CD4-positive, alpha-beta memory T cell (primary cell): ENCODE measurements at regions not wholly inside any gene's neighbourhood (a gene's known extent, or its start where the extent isn't known, plus 50 kb on each side); places are given as distances from the start of the nearest gene placed in this dataset.

Experiments
- CTCF ChIA-PET: fragments of 350-600 bp; sonication (Branson Sonifier 250); formaldehyde crosslinking; loops from one replicate; lab custom pipeline; 2021; ENCODE audit warnings: inconsistent platforms; ENCODE audit not compliant: partially characterized antibody; lab: Charles Lee
- POLR2A ChIA-PET: fragments of 350-600 bp; sonication (Branson Sonifier 250); formaldehyde crosslinking; loops from one replicate; lab custom pipeline; 2021; ENCODE audit not compliant: partially characterized antibody; lab: Charles Lee
- DNase-seq, 5 donors: peaks; one replicate each; pipeline versions ENCODE4 v3.0.0 to v3.0.0-alpha.2; 2020 to 2022; ENCODE audit warnings: mixed read lengths in 1 of 5
- H3K27ac ChIP-seq: one replicate; pipeline ENCODE4 v1.7.0; 2013; ENCODE audit warnings: low read depth, low read length
- H3K27me3 ChIP-seq: 2 replicates; pipeline ENCODE4 v1.7.0; 2013; ENCODE audit warnings: mild to moderate bottlenecking, low read length, moderate library complexity; ENCODE audit not compliant: insufficient read depth
- H3K36me3 ChIP-seq: 2 replicates; pipeline ENCODE4 v1.7.0; 2013; ENCODE audit warnings: mild to moderate bottlenecking, low read length, moderate library complexity; ENCODE audit not compliant: insufficient read depth
- H3K4me1 ChIP-seq: 2 replicates; pipeline ENCODE4 v1.7.0; 2013; ENCODE audit warnings: mild to moderate bottlenecking, low read length, moderate library complexity; ENCODE audit not compliant: insufficient read depth
- H3K4me3 ChIP-seq, 2 donors: one replicate each; pipeline ENCODE4 v1.7.0; 2013; ENCODE audit warnings: low read length in 2 of 2, mild to moderate bottlenecking in 1 of 2
- H3K9me3 ChIP-seq, 2 donors: one replicate each; pipeline ENCODE4 v1.7.0; 2013; ENCODE audit warnings: low read length in 2 of 2, control low read depth in 1 of 2; ENCODE audit not compliant: control insufficient read depth in 1 of 2
- H3K27ac Mint-ChIP-seq, 7 donors: one replicate each; pipeline ENCODE4 v1.8.0; 2020 to 2021; ENCODE audit warnings: mixed read lengths in 7 of 7, mild to moderate bottlenecking in 6 of 7, inconsistent platforms in 3 of 7, moderate library complexity in 3 of 7
- H3K27me3 Mint-ChIP-seq, 2 donors: one replicate each; pipeline ENCODE4 v1.8.0; 2020 to 2021; ENCODE audit warnings: mixed read lengths in 2 of 2
- H3K36me3 Mint-ChIP-seq, 2 donors: one replicate each; pipeline ENCODE4 v1.8.0; 2020 to 2021; ENCODE audit warnings: mixed read lengths in 2 of 2, inconsistent platforms in 1 of 2, mild to moderate bottlenecking in 1 of 2
- H3K4me1 Mint-ChIP-seq, 4 donors: one replicate each; pipeline ENCODE4 v1.8.0; 2020 to 2021; ENCODE audit warnings: mixed read lengths in 4 of 4, mild to moderate bottlenecking in 1 of 4
- H3K4me3 Mint-ChIP-seq, 8 donors: one replicate each; pipeline ENCODE4 v1.8.0; 2020 to 2021; ENCODE audit warnings: mixed read lengths in 8 of 8, mild to moderate bottlenecking in 7 of 8, moderate library complexity in 6 of 8, inconsistent platforms in 3 of 8
- H3K9me3 Mint-ChIP-seq, 8 donors: one replicate each; pipeline ENCODE4 v1.8.0; 2020 to 2021; ENCODE audit warnings: mixed read lengths in 8 of 8, mild to moderate bottlenecking in 5 of 8, inconsistent platforms in 3 of 8, moderate library complexity in 1 of 8
- intact Hi-C: fragments of 100-400 bp; cut with micrococcal nuclease; formaldehyde crosslinking; loops from one replicate; pipeline ENCODE4 v1.15.1; 2023

GRCh38 chr3:101928890-101929289, 79.6 kb downstream of the NFKBIZ start:
- H3K4me3 ChIP-seq = no peak overlapping the region
- H3K27me3 ChIP-seq = no peaks in the 10 kb centered on the region
- peaks cover 17% of the 10 kb centered on the region for H3K4me1 ChIP-seq
- CTCF ChIA-PET = no interaction called here
- DNase-seq = no peak
- H3K36me3 ChIP-seq = no peaks in the 10 kb centered on the region
- Mint-ChIP-seq H3K36me3 (no peaks in the 10 kb centered on the region), H3K27ac (no peak overlapping the region), H3K4me1 (peaks cover 13 to 20% (median 14%) of the 10 kb centered on the region in 4 donors), H3K4me3 (no peak overlapping the region), H3K9me3 (no peaks in the 10 kb centered on the region), H3K27me3 (no peaks in the 10 kb centered on the region)
- H3K9me3 ChIP-seq = no peaks in the 10 kb centered on the region
- POLR2A ChIA-PET = no interaction called here
- H3K27ac ChIP-seq = no peak overlapping the region
- intact Hi-C loops = no loop called here

- Histone ChIP-seq H3K27me3 (no peaks in the 10 kb centered on the region), H3K36me3 (no peaks in the 10 kb centered on the region), H3K4me3 (no peak overlapping the region), H3K4me1 (peaks cover 10% of the 10 kb centered on the region), H3K27ac (no peak overlapping the region), H3K9me3 (no peaks in the 10 kb centered on the region)
- Mint-ChIP-seq H3K27ac (no peak overlapping the region), H3K27me3 (no peaks in the 10 kb centered on the region), H3K4me1 (peaks cover 9 to 12% (median 10%) of the 10 kb centered on the region in 4 donors), H3K4me3 (no peak overlapping the region), H3K36me3 (no peaks in the 10 kb centered on the region), H3K9me3 (no peaks in the 10 kb centered on the region)
- ChIA-PET POLR2A (no interaction called here), CTCF (no interaction called here)
- DNase-seq = no peak
- intact Hi-C loops = loop anchor here (10.0 kb wide), 1 partner anchor 356 kb away; the partner anchor contains the start of gene PCNP
These were observed 81.8 kb downstream of the NFKBIZ start for GRCh38 chr3:101931081-101931480.

- POLR2A ChIA-PET = interaction anchor here (1.1 kb wide), 1 partner anchor 83 kb away, joined by 3 read pairs; the partner anchor contains the start of gene NFKBIZ
- no peak for DNase-seq
- Histone ChIP-seq H3K9me3 (no peaks in the 10 kb centered on the region), H3K36me3 (no peaks in the 10 kb centered on the region), H3K4me3 (no peak overlapping the region), H3K4me1 (peaks cover 22% of the 10 kb centered on the region), H3K27ac (no peak overlapping the region), H3K27me3 (no peaks in the 10 kb centered on the region)
- CTCF ChIA-PET = no interaction called here
- Mint-ChIP-seq H3K9me3 (peaks cover 0 to 2% (median 0%) of the 10 kb centered on the region in 8 donors), H3K27ac (peak overlapping the region in 1 of 7 donors; percentile 61), H3K4me3 (no peak overlapping the region), H3K4me1 (peaks cover 18 to 26% (median 21%) of the 10 kb centered on the region in 4 donors), H3K27me3 (no peaks in the 10 kb centered on the region), H3K36me3 (no peaks in the 10 kb centered on the region)
- intact Hi-C loops = loop anchor here (10.0 kb wide), 1 partner anchor 358 kb away; the partner anchor contains the start of gene PCNP
These were observed 83.2 kb downstream of the NFKBIZ start for GRCh38 chr3:101932326-101933068.

- H3K27ac ChIP-seq = no peak overlapping the region
- ChIA-PET POLR2A (interaction anchor here (0.8 to 5.7 kb wide), 8 partner anchors 11 to 261 kb away, joined by 3 to 52 read pairs (median 4); partner anchors contain the start of genes CEP97, NFKBIZ and NXPE3), CTCF (interaction anchor here (0.6 to 2.1 kb wide), 9 partner anchors 9 to 292 kb away, joined by 3 to 9 read pairs (median 3); no protein-coding TSS in a partner anchor)
- no peaks in the 10 kb centered on the region for H3K9me3 ChIP-seq
- DNase-seq = peak; percentile 52 to 71 (median 65)
- H3K36me3 ChIP-seq = no peaks in the 10 kb centered on the region
- peak overlapping the region; percentile 61 to 87 (median 71) for H3K4me3 Mint-ChIP-seq
- H3K27me3 ChIP-seq = no peaks in the 10 kb centered on the region
- H3K27ac Mint-ChIP-seq = peak overlapping the region; percentile 75 to 92 (median 86)
- peaks cover 0 to 2% (median 0%) of the 10 kb centered on the region in 8 donors for H3K9me3 Mint-ChIP-seq
- peaks cover 18 to 26% (median 22%) of the 10 kb centered on the region in 4 donors for H3K4me1 Mint-ChIP-seq
- H3K36me3 Mint-ChIP-seq = no peaks in the 10 kb centered on the region
- H3K4me3 ChIP-seq = no peak overlapping the region
- intact Hi-C loops = loop anchor here (1.0 to 10.0 kb wide), 5 partner anchors 87 to 362 kb away; partner anchors contain the start of genes NFKBIZ and PCNP
- no peaks in the 10 kb centered on the region for H3K27me3 Mint-ChIP-seq
- H3K4me1 ChIP-seq = peaks cover 63% of the 10 kb centered on the region
These were observed 87.4 kb downstream of the NFKBIZ start for GRCh38 chr3:101936419-101937356.

GRCh38 chr3:101938262-101938847, 89.0 kb downstream of the NFKBIZ start:
- H3K27me3 Mint-ChIP-seq = no peaks in the 10 kb centered on the region
- POLR2A ChIA-PET = interaction anchor here (0.7 to 5.7 kb wide), 3 partner anchors 14 to 110 kb away, joined by 5 to 52 read pairs (median 25); partner anchors contain the start of gene NFKBIZ
- no peaks in the 10 kb centered on the region for H3K36me3 ChIP-seq
- DNase-seq = peak in 2 of 5 donors; percentile 13 to 19
- H3K4me1 Mint-ChIP-seq = peaks cover 25 to 37% (median 31%) of the 10 kb centered on the region in 4 donors
- intact Hi-C loops = loop anchor here (5.0 to 10.0 kb wide), 4 partner anchors 111 to 364 kb away; partner anchors contain the start of gene PCNP
- H3K27ac ChIP-seq = no peak overlapping the region
- no peak overlapping the region for H3K4me3 Mint-ChIP-seq
- H3K27me3 ChIP-seq = no peaks in the 10 kb centered on the region
- H3K36me3 Mint-ChIP-seq = no peaks in the 10 kb centered on the region
- no peak overlapping the region for H3K4me3 ChIP-seq
- no peak overlapping the region for H3K27ac Mint-ChIP-seq
- CTCF ChIA-PET = interaction anchor here (2.1 kb wide), 1 partner anchor 290 kb away, joined by 7 read pairs; no protein-coding TSS in a partner anchor
- peaks cover 0 to 2% (median 0%) of the 10 kb centered on the region in 8 donors for H3K9me3 Mint-ChIP-seq
- H3K4me1 ChIP-seq = peaks cover 79% of the 10 kb centered on the region
- H3K9me3 ChIP-seq = no peaks in the 10 kb centered on the region

GRCh38 chr3:101939361-101940049, 90.2 kb downstream of the NFKBIZ start:
- H3K4me3 ChIP-seq = no peak overlapping the region

More at GRCh38 chr3:101939361-101940049, 90.2 kb downstream of the NFKBIZ start:
- Histone ChIP-seq H3K9me3 (no peaks in the 10 kb centered on the region), H3K4me1 (peaks cover 80% of the 10 kb centered on the region), H3K27me3 (no peaks in the 10 kb centered on the region), H3K27ac (no peak overlapping the region), H3K36me3 (no peaks in the 10 kb centered on the region)
- intact Hi-C loops = loop anchor here (5.0 to 10.0 kb wide), 4 partner anchors 112 to 365 kb away; partner anchors contain the start of gene PCNP
- peaks cover 25 to 41% (median 33%) of the 10 kb centered on the region in 4 donors for H3K4me1 Mint-ChIP-seq
- H3K4me3 Mint-ChIP-seq = no peak overlapping the region
- POLR2A ChIA-PET = interaction anchor here (5.7 kb wide), 1 partner anchor 90 kb away, joined by 52 read pairs; the partner anchor contains the start of gene NFKBIZ
- CTCF ChIA-PET = no interaction called here
- H3K27ac Mint-ChIP-seq = no peak overlapping the region
- no peaks in the 10 kb centered on the region for H3K27me3 Mint-ChIP-seq
- H3K9me3 Mint-ChIP-seq = peaks cover 0 to 2% (median 0%) of the 10 kb centered on the region in 8 donors
- no peaks in the 10 kb centered on the region for H3K36me3 Mint-ChIP-seq
- DNase-seq = no peak
